ENCODE measurements at regions not wholly inside any gene's neighbourhood (a gene's known extent, or its start where the extent isn't known, plus 50 kb on each side); places are given as distances from the start of the nearest gene placed in this dataset.
"Not testable (repeated sequence)": the region's sequence is repeated elsewhere in the genome, so short reads cannot be mapped to it uniquely, and the experiment has no call there.

DNA sequence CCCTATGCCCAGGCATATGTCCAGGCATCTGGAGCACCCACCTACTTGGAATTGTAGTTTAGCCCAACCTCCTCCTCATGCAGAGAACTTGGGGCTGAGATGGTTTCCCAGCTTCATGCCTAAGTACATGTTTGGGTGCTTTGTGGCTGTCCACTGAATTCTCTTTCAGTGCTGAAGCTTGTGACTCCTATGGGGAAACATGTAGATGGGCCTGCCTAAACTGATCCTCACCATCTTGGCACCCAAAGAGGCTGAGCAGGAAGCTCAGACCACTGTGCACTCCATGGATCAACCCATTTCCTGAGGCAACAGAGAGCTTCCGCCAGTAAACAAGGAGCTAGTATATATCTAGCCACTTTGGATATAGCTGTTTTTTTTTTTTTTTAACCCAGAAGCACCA lies 2733.7 kb downstream of the PCDH7 start:
- no peaks in the 10 kb centered on the region for H3K4me1 ChIP-seq
- no peak overlapping the region for H3K4me3 ChIP-seq
- H3K27me3 ChIP-seq = no peaks in the 10 kb centered on the region
- H3K36me3 ChIP-seq = no peaks in the 10 kb centered on the region
- no peak overlapping the region for H3K27ac ChIP-seq
- DNase-seq = no peak
- no peaks in the 10 kb centered on the region; the same call in 1 of the 2 replicates for H3K9me3 ChIP-seq (replicated peaks)

DNA sequence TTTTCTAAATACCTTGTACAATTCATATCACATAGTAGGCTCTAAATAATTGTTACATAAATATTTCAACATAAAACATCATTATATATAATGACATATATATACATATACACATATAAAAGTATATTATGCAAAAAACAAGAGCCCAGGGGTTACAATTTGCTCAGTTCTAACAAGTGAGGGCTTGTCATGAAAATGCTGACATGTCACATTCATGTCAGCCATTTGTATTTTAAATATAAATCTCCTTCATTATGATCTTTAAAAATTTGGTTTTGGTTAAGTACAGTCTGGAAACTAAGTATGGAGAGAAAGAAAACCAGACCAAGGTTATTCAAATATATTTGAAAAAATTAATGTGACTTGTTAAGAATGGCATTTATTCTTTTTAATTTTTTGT lies 2745.4 kb downstream of the PCDH7 start:
- Histone ChIP-seq H3K27ac (no peak overlapping the region), H3K4me3 (no peak overlapping the region), H3K4me1 (no peaks in the 10 kb centered on the region), H3K9me3 (replicated peaks) (no peaks in the 10 kb centered on the region; the same call in 1 of the 2 replicates), H3K36me3 (no peaks in the 10 kb centered on the region), H3K27me3 (no peaks in the 10 kb centered on the region)
- no peak for DNase-seq

DNA sequence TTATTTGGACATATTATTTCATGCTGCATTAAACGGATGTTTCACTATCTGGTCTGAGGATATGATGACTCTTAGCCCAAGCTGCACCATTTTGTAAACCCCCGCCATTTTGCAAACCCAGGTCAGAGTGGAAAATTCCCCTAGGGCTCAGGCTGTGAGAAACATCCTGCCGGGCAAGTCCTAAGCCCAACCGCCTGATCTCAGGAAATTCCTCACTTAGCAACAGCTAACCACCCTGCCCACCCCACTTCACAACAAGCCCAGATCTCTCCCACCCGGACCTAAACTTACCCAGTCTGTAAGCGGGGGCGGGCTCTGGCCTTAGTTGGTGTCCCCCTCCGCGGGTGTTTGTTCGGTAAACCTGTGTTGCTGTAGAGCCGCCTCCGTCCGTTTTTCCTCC lies 2747.1 kb downstream of the PCDH7 start:
- no peak for DNase-seq

DNA sequence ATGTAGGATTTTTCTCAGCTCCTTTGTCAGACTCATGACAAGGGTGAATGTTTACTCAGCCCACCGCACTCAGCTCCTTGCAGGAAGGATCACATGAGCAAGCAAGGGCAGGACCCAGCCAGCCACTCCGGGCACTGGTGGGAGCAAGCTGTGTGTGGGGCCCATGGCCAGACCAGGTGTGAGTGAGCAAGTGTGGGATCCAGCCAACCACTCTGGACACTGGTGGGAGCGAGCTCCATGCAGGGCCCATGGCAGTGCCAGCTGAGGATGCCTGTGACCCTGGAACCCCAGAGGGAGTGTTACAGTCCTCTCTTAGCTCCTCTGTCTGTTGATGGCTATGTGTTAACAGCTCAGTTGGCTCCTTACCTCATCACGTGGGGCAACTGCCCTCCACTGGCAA lies 2750.6 kb downstream of the PCDH7 start:
- no peaks in the 10 kb centered on the region for H3K4me1 ChIP-seq
- DNase-seq = no peak
- H3K9me3 ChIP-seq (replicated peaks) = no peaks in the 10 kb centered on the region
- no peaks in the 10 kb centered on the region for H3K27me3 ChIP-seq
- H3K27ac ChIP-seq = no peak overlapping the region
- no peaks in the 10 kb centered on the region for H3K36me3 ChIP-seq
- H3K4me3 ChIP-seq = no peak overlapping the region

More for the DNA sequence above, 2747.1 kb downstream of the PCDH7 start:
- Histone ChIP-seq H3K36me3 (no peaks in the 10 kb centered on the region), H3K27ac (no peak overlapping the region), H3K4me1 (no peaks in the 10 kb centered on the region), H3K27me3 (no peaks in the 10 kb centered on the region), H3K4me3 (no peak overlapping the region), H3K9me3 (replicated peaks) (no peaks in the 10 kb centered on the region; the same call in 1 of the 2 replicates)

DNA sequence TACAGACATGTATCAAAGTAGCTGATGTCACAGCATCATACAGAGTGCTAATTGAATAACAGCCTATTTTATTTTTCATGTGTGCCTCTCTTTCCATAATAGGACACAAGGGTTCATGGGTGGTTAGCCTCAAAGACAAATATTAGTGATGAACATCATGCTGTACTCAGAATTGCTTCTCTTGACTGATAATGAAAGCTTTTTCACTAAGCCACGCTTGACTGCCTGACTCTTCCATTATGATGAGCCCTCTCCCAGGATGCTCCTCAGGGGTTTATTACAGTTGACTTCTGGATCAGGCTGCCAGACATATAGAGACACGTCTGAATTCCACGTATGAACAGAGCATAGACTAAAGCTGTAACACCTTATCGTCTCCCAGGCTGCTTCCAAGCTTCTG lies 2757.5 kb downstream of the PCDH7 start:
- no peak for DNase-seq
- Histone ChIP-seq H3K4me3 (no peak overlapping the region), H3K4me1 (no peaks in the 10 kb centered on the region), H3K27me3 (no peaks in the 10 kb centered on the region), H3K36me3 (no peaks in the 10 kb centered on the region), H3K27ac (no peak overlapping the region), H3K9me3 (replicated peaks) (no peaks in the 10 kb centered on the region)

DNA sequence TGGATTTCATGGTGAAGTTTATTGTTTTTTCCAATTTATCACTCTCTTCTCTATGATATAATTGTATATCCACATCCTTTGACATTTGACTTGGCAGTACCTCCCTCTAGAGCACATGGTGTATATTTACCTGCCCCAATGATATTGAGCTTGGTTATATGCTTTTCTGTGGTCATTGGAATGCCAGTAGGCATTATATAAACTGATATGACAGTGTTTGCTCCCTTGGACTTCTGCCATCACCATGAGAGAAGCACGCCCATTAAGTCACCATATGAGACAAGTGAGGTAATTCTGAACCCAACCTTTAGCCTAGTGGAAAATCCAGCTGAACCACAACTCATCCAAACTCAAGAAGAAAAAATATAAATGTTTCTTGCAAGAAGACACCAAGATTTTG lies 2761.5 kb downstream of the ARAP2 start:
- Histone ChIP-seq H3K4me3 (no peak overlapping the region), H3K27me3 (no peaks in the 10 kb centered on the region), H3K36me3 (no peaks in the 10 kb centered on the region), H3K9me3 (replicated peaks) (no peaks in the 10 kb centered on the region), H3K4me1 (no peaks in the 10 kb centered on the region), H3K27ac (no peak overlapping the region)
- peak in 1 of 2 experiments; percentile 20 for DNase-seq

DNA sequence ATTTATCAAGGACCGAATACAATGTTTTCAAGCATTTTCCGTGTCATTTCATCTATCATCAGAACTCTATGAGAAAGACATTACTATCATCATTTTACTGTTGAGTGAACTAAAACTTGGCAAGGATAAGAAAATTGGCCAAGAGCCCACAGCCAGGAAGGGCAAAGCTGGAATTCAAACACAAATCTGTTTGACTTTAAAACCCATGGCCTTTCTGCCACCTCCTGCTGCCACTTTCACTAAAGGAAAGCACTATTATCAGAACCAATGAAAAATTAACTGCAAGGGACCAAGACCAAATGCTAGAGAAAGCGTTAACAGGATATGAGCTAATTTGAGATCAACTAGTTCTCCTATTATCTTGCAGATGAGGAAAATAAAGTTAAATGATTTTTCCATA lies 2759.2 kb downstream of the ARAP2 start:
- no peaks in the 10 kb centered on the region for H3K4me1 ChIP-seq
- no peak overlapping the region for H3K4me3 ChIP-seq
- no peak overlapping the region for H3K27ac ChIP-seq
- DNase-seq = no peak
- H3K27me3 ChIP-seq = no peaks in the 10 kb centered on the region
- no peaks in the 10 kb centered on the region for H3K9me3 ChIP-seq (replicated peaks)
- H3K36me3 ChIP-seq = no peaks in the 10 kb centered on the region

DNA sequence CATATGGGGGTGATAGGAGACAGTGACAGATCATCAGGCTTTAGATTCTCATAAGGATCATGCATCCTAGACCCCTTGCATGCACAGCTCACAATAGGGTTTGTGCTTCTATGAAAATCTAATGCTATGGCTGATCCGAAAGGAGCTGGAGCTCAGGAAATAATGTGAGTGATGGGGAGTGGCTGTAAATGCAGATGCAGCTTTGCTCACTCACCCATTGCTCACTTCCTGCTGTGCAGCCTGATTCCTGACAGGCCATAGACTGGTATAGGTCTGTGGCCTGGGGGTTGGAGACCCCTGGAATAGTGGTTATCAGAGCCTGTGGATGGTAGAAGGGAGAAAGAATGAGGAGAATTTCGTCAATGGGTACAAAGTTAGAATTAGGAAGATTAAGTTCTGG lies 2751.1 kb downstream of the ARAP2 start:
- Histone ChIP-seq H3K27me3 (no peaks in the 10 kb centered on the region), H3K4me1 (no peaks in the 10 kb centered on the region), H3K9me3 (replicated peaks) (no peaks in the 10 kb centered on the region), H3K4me3 (no peak overlapping the region), H3K36me3 (no peaks in the 10 kb centered on the region), H3K27ac (no peak overlapping the region)
- DNase-seq = no peak

DNA sequence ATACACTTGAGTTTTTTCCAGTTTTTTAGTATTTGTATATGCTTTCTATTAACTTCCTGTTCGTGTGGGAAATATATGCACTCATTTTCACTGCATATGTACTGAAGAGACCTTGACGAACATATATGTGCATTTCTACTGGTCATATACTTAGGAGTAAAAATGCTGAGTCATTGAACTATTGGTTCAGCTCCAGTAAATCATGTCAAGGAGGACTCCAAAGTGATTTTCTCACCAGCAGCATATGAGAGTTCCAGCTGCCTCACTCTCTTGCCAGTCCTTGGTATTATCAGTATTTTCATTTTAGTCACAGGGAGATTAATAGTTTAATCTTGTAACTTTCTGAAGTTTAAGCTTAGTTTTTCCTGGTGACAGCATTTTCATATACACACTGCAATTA lies 2750.2 kb downstream of the ARAP2 start:
- no peak for DNase-seq
- no peaks in the 10 kb centered on the region for H3K27me3 ChIP-seq
- H3K4me3 ChIP-seq = no peak overlapping the region
- H3K36me3 ChIP-seq = no peaks in the 10 kb centered on the region
- H3K9me3 ChIP-seq (replicated peaks) = no peaks in the 10 kb centered on the region
- H3K27ac ChIP-seq = no peak overlapping the region
- no peaks in the 10 kb centered on the region for H3K4me1 ChIP-seq

DNA sequence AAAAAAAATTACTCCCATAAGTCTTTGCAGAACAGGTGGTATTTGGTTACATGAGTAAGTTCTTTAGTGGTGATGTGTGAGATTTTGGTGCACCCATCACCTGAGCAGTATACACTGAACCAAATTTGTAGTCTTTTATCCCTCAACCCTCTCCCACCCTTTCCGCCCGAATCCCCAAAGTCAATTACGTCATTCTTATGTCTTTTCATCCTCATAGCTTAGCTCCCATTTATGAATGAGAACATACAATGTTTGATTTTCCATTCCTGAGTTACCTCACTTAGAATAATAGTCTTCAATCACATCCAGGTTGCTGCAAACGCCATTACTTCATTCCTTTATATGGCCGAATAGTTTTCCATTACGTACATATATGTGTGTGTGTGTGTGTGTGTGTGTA lies 2742.7 kb downstream of the ARAP2 start:
- not testable (repeated sequence) for H3K27ac ChIP-seq, DNase-seq, H3K27me3 ChIP-seq

DNA sequence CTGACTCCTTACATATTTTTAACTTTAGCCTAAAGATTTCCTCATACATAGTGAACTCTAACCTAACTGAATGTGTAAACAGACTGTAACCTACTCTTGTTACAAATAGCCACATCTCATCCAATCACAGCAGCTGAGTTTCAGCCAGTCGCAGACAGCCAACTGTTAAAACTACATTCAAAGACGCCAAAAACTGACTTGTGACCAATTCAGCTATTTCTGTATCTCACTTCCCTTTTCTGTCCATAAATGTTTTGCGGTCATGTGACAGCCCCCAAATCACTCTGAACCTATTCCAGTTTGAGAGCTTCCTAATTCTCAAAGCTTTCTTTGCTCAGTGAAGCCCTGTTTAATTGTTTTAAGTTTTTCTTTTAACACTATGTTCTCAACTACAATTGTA lies 2731.9 kb downstream of the ARAP2 start:
- H3K36me3 ChIP-seq = no peaks in the 10 kb centered on the region
- H3K27ac ChIP-seq = no peak overlapping the region
- H3K4me3 ChIP-seq = no peak overlapping the region
- no peaks in the 10 kb centered on the region for H3K9me3 ChIP-seq (replicated peaks)
- H3K27me3 ChIP-seq = no peaks in the 10 kb centered on the region
- H3K4me1 ChIP-seq = no peaks in the 10 kb centered on the region
- DNase-seq = no peak

More for the DNA sequence above, 2742.7 kb downstream of the ARAP2 start:
- not testable (repeated sequence) for H3K36me3 ChIP-seq; H3K9me3 ChIP-seq (replicated peaks); H3K4me1 ChIP-seq; H3K4me3 ChIP-seq

DNA sequence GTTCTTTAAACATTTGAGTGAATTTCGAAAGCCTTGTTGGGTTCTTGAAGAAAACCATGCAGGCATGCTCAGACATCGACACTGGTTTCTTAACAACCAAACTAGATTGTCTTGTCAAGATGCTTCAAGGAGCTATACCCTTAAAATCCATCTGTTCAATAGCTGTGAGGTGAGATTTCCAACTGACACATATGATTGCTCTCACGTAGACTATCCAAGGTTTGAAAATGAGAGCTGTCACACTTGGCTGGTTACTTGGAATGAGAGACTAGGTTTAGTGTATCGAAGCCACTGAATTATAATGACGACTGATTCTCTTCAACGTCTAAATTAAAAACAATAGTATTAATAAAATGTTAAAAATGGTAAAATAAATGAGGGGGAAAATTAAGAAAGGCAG lies 2725.5 kb downstream of the ARAP2 start:
- DNase-seq = no peak
- H3K4me3 ChIP-seq = no peak overlapping the region
- no peaks in the 10 kb centered on the region for H3K4me1 ChIP-seq
- no peaks in the 10 kb centered on the region for H3K36me3 ChIP-seq
- H3K27ac ChIP-seq = no peak overlapping the region
- H3K9me3 ChIP-seq (replicated peaks) = no peaks in the 10 kb centered on the region
- H3K27me3 ChIP-seq = no peaks in the 10 kb centered on the region

DNA sequence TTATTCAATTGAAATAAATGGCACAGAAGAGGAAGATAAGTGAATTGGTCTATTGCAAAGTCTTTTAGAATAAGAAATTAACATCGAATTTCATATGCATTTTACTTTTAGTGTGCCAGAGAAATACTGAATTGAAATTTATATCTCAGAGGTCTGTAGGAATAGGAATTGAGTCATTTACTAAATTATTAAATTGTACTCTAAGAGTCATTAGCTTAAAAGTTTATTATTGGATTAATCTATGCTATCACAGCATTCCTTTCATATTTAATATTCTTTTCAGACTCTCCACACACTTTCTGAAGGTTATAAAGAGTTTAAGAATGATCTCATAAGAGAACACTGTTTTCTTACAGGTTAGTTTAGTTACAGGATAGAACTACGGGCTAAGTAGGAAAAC lies 2711.5 kb downstream of the ARAP2 start:
- Histone ChIP-seq H3K4me1 (no peaks in the 10 kb centered on the region), H3K9me3 (replicated peaks) (no peaks in the 10 kb centered on the region), H3K36me3 (no peaks in the 10 kb centered on the region), H3K27me3 (no peaks in the 10 kb centered on the region), H3K4me3 (no peak overlapping the region), H3K27ac (no peak overlapping the region)
- no peak for DNase-seq

DNA sequence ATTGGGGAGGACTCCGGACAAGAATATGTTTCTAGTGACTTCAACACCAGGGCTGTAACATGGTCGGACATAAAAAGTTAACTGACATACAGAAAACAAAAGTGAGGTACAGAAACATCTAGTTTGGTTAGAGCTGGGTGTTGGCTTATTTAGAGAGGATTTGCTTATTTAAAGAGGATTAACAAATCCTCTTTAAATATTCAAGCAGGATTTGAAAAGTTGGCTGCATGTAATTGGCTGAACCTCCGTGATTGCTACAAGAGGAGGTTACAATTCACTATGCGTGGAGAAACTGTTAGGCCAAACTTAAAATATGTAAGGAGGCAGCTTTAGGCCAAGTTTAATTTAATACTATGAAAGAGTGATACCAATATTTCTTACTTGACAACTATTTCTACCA lies 2707.4 kb downstream of the ARAP2 start:
- Histone ChIP-seq H3K27me3 (no peaks in the 10 kb centered on the region), H3K27ac (no peak overlapping the region), H3K4me1 (no peaks in the 10 kb centered on the region), H3K4me3 (no peak overlapping the region), H3K36me3 (no peaks in the 10 kb centered on the region), H3K9me3 (replicated peaks) (no peaks in the 10 kb centered on the region)
- no peak for DNase-seq

DNA sequence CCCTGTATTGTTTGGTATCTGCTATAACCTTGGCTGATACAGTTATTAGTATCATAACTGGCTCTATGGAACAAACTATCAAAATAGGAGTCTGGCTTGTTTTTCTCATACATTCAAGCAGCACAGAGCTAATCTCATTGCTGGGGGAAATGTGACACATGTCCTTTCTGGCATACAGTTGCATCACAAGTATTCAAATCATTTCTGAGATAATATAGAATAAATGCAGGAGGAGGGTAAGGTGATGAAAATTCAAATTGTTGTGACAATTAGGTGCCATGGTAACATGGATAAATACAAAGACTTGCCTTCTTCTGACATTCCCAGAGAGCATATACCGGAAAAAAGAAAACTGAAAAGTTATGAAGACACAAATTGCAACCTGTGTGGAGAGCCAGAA lies 2706.8 kb downstream of the ARAP2 start:
- H3K27ac ChIP-seq = no peak overlapping the region
- H3K4me3 ChIP-seq = no peak overlapping the region
- DNase-seq = no peak
- no peaks in the 10 kb centered on the region for H3K27me3 ChIP-seq
- H3K9me3 ChIP-seq (replicated peaks) = no peaks in the 10 kb centered on the region
- H3K36me3 ChIP-seq = no peaks in the 10 kb centered on the region
- H3K4me1 ChIP-seq = no peaks in the 10 kb centered on the region

DNA sequence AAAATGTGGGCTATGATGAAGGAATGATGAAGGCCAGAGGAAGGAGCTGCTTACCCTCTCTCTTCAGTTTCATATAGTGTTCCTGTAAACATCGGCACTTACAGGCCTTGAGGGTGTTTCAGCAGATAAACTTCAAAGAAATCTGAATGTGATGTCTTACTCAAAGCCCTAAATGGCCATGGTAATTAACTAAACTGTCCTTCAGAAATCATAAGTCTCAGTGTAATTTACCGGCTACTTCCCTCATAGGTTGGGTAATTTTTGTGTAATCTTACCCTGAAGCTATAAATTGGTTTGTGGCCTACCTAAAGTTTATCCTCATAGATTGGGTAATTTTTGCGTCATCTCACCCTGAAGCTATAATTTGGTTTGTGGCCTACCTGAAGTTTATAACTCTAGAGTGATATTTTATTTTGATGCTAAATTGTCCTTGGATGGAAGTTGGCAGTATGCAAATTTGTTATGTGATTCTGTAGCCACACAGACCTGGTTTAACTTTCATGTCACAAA lies 2700.3 kb downstream of the ARAP2 start:
- Histone ChIP-seq H3K27me3 (no peaks in the 10 kb centered on the region), H3K36me3 (no peaks in the 10 kb centered on the region), H3K4me3 (no peak overlapping the region), H3K27ac (no peak overlapping the region), H3K4me1 (no peaks in the 10 kb centered on the region), H3K9me3 (replicated peaks) (peaks cover 5% of the 10 kb centered on the region; the same call in 1 of the 2 replicates)
- DNase-seq = no peak
